Astrocyte (in vitro differentiated cells and primary cell): ENCODE measurements at regions not wholly inside any gene's neighbourhood (a gene's known extent, or its start where the extent isn't known, plus 50 kb on each side); places are given as distances from the start of the nearest gene placed in this dataset.

Experiments used
- DNase-seq: peaks from one replicate; pipeline ENCODE4 v3.0.0-alpha.2; 2010; ENCODE audit warnings: low read depth
- FAIRE-seq: peaks from 2 replicates; lab custom pipeline; 2011; peaks lifted over from hg19 to GRCh38; lab: Jason Lieb, UNC
- H2AFZ ChIP-seq: 2 replicates; pipeline ENCODE4 v1.6.0; 2012; ENCODE audit warnings: low read depth, low read length, inconsistent platforms
- H3K27ac ChIP-seq: 2 replicates; pipeline ENCODE4 v1.5.1; 2011; ENCODE audit warnings: low read depth, low read length, inconsistent platforms
- H3K27me3 ChIP-seq: 2 replicates; pipeline ENCODE4 v1.6.0; 2011; ENCODE audit warnings: low read length, inconsistent platforms; ENCODE audit not compliant: insufficient read depth
- H3K36me3 ChIP-seq: 2 replicates; pipeline ENCODE4 v1.5.1; 2011; ENCODE audit warnings: low read length, inconsistent platforms; ENCODE audit not compliant: insufficient read depth
- H3K4me1 ChIP-seq: 2 replicates; pipeline ENCODE4 v1.5.1; 2011; ENCODE audit warnings: low read length, inconsistent platforms; ENCODE audit not compliant: insufficient read depth
- H3K4me2 ChIP-seq: 2 replicates; pipeline ENCODE4 v1.6.0; 2012; ENCODE audit warnings: low read length, inconsistent platforms
- H3K4me3 ChIP-seq: 2 replicates; pipeline ENCODE4 v1.5.1; 2011; ENCODE audit warnings: low read depth, mild to moderate bottlenecking, low read length, inconsistent platforms; ENCODE audit not compliant: insufficient read depth
- H3K79me2 ChIP-seq: 2 replicates; pipeline ENCODE4 v1.6.0; 2012; ENCODE audit warnings: mild to moderate bottlenecking, low read length, inconsistent platforms; ENCODE audit not compliant: insufficient read depth
- H3K9ac ChIP-seq: 2 replicates; pipeline ENCODE4 v1.6.0; 2012; ENCODE audit warnings: mild to moderate bottlenecking, low read length, inconsistent platforms
- H3K9me3 ChIP-seq: 2 replicates; pipeline ENCODE4 v1.5.1; 2012; ENCODE audit warnings: low read depth, mild to moderate bottlenecking, low read length, inconsistent platforms; ENCODE audit not compliant: insufficient read depth
- H4K20me1 ChIP-seq: 2 replicates; pipeline ENCODE4 v1.6.0; 2012; ENCODE audit warnings: low read length, inconsistent platforms; ENCODE audit not compliant: insufficient read depth
- H3K27ac Mint-ChIP-seq: one replicate; pipeline ENCODE4 v1.8.0; 2021; ENCODE audit warnings: mild to moderate bottlenecking, mixed read lengths; ENCODE audit not compliant: unreplicated experiment
- H3K27me3 Mint-ChIP-seq: one replicate; pipeline ENCODE4 v1.8.0; 2021; ENCODE audit warnings: low read depth, mixed read lengths; ENCODE audit not compliant: unreplicated experiment
- H3K36me3 Mint-ChIP-seq: one replicate; pipeline ENCODE4 v1.8.0; 2021; ENCODE audit warnings: low read depth, mixed read lengths; ENCODE audit not compliant: unreplicated experiment
- H3K4me1 Mint-ChIP-seq: one replicate; pipeline ENCODE4 v1.8.0; 2021; ENCODE audit warnings: low read depth, mixed read lengths; ENCODE audit not compliant: unreplicated experiment
- H3K4me3 Mint-ChIP-seq: one replicate; pipeline ENCODE4 v1.8.0; 2021; ENCODE audit warnings: mild to moderate bottlenecking, moderate library complexity, mixed read lengths; ENCODE audit not compliant: unreplicated experiment
- H3K9me3 Mint-ChIP-seq: one replicate; pipeline ENCODE4 v1.8.0; 2021; ENCODE audit warnings: mild to moderate bottlenecking, mixed read lengths; ENCODE audit not compliant: unreplicated experiment
- EZH2 ChIP-seq: IDR thresholded peaks from 2 replicates; pipeline ENCODE4 v1.6.1; 2012; ENCODE audit warnings: mild to moderate bottlenecking, low read length, inconsistent platforms; ENCODE audit not compliant: insufficient read depth
- TF ChIP-seq, protein P1 (sequence below): IDR thresholded peaks from 2 replicates; pipeline ENCODE4 v1.5.1; 2011; ENCODE audit warnings: low read depth, mild to moderate bottlenecking, inconsistent platforms, low read length, moderate library complexity; ENCODE audit not compliant: insufficient read depth

DNA sequence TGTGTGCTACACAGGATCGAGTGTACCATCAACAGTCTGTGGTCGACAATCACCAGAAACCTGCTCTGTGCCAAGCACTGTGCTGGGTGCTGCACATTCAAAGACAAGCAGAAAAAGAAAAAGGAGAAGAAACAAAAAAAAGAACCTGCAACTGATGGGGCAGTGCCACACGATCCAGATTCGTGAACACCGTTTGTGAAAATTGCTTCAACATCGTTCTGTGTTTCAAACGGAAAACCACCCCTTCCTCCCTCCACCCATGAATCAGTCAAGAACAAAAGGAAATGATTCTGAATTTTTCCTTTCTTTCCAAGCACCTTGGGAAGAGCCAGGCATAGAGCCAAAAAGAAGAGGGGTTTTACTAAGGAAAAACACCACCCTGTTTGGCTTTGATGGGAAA is 129.2 kb upstream of the ARID1B start:
- Histone ChIP-seq H3K4me1 (peaks cover 4% of the 10 kb centered on the region), H3K36me3 (no peaks in the 10 kb centered on the region), H3K4me3 (no peak overlapping the region), H3K79me2 (no peaks in the 10 kb centered on the region), H3K9ac (no peak overlapping the region), H4K20me1 (no peaks in the 10 kb centered on the region), H2AFZ (no peak overlapping the region), H3K9me3 (no peaks in the 10 kb centered on the region), H3K27ac (no peak overlapping the region), H3K27me3 (no peaks in the 10 kb centered on the region), H3K4me2 (peak overlapping the region; percentile 50)
- H3K36me3 Mint-ChIP-seq: no peaks in the 10 kb centered on the region
- no peak overlapping the region for H3K4me3 Mint-ChIP-seq
- H3K9me3 Mint-ChIP-seq: no peaks in the 10 kb centered on the region
- no peaks in the 10 kb centered on the region for H3K4me1 Mint-ChIP-seq
- DNase-seq (no peak), FAIRE-seq (no peak)
- H3K27me3 Mint-ChIP-seq: peaks cover 4% of the 10 kb centered on the region
- TF ChIP-seq EZH2: no peak
- TF ChIP-seq, protein P1, sequence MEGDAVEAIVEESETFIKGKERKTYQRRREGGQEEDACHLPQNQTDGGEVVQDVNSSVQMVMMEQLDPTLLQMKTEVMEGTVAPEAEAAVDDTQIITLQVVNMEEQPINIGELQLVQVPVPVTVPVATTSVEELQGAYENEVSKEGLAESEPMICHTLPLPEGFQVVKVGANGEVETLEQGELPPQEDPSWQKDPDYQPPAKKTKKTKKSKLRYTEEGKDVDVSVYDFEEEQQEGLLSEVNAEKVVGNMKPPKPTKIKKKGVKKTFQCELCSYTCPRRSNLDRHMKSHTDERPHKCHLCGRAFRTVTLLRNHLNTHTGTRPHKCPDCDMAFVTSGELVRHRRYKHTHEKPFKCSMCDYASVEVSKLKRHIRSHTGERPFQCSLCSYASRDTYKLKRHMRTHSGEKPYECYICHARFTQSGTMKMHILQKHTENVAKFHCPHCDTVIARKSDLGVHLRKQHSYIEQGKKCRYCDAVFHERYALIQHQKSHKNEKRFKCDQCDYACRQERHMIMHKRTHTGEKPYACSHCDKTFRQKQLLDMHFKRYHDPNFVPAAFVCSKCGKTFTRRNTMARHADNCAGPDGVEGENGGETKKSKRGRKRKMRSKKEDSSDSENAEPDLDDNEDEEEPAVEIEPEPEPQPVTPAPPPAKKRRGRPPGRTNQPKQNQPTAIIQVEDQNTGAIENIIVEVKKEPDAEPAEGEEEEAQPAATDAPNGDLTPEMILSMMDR: no peak
- H3K27ac Mint-ChIP-seq: no peak overlapping the region

DNA sequence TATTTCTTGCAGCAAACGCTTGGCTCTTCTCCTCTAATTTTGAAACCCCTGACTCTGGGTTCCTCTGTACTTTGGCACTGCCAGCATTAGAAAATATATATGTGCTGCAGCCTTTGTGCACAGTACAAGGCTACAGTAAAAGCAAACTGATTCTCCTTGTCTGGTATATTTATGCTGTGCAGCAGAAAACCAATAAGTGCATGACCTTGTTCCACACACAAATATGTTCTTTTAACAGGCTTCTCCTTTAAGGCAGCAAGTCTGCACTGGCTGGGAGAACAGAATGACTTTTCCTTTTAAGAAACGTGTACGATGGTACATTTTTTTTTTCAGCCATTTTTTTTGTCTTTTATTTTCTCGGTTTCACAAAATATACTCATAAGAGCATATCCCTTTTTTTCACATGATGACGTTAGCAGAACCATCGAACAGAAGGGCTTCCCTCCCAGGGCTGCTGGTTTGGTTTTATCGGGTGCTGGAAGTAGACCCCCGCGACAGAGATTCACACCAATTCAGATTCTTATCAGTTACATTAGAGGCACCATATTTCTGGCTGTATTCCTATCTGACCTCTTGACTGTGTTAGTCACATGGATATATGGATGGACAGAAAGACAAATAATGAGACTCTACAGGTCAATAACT is 129.9 kb upstream of the ARID1B start:
- H3K9me3 ChIP-seq: no peaks in the 10 kb centered on the region
- no peak for DNase-seq
- H3K79me2 ChIP-seq: no peaks in the 10 kb centered on the region
- Mint-ChIP-seq H3K27me3 (peaks cover 4% of the 10 kb centered on the region), H3K36me3 (no peaks in the 10 kb centered on the region), H3K9me3 (no peaks in the 10 kb centered on the region), H3K4me3 (no peak overlapping the region), H3K4me1 (no peaks in the 10 kb centered on the region), H3K27ac (no peak overlapping the region)
- H3K27me3 ChIP-seq: no peaks in the 10 kb centered on the region
- H3K4me1 ChIP-seq: peaks cover under 1% of the 10 kb centered on the region
- no peak overlapping the region for H3K27ac ChIP-seq
- H3K4me2 ChIP-seq: no peak overlapping the region
- H2AFZ ChIP-seq: no peak overlapping the region
- no peak overlapping the region for H3K9ac ChIP-seq
- no peak for FAIRE-seq
- H3K4me3 ChIP-seq: no peak overlapping the region
- TF ChIP-seq EZH2: no peak
- TF ChIP-seq, protein P1: no peak
- H3K36me3 ChIP-seq: no peaks in the 10 kb centered on the region
- H4K20me1 ChIP-seq: no peaks in the 10 kb centered on the region

DNA sequence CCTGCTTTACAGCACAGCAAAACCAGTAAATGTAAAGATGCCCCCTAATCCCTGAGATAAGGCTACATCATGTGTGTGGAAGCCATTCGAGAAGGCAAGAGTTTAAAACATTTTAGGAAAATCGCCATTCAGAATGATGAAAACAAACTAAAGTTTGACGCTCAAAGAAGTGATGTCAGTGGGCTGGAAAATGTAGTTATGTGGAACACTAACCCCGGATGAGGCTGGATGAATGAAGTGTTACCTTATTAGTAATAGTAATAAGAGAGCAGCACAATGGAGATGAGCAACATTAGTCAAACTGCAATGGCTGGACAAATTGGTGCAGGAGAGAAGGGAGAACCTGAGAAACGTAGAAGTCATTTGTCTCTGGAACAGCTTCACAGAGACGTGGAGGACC is 130.7 kb upstream of the ARID1B start:
- Mint-ChIP-seq H3K4me1 (no peaks in the 10 kb centered on the region), H3K36me3 (no peaks in the 10 kb centered on the region), H3K9me3 (no peaks in the 10 kb centered on the region), H3K27ac (no peak overlapping the region), H3K4me3 (no peak overlapping the region), H3K27me3 (peaks cover 4% of the 10 kb centered on the region)
- no peaks in the 10 kb centered on the region for H3K9me3 ChIP-seq
- H3K4me2 ChIP-seq: no peak overlapping the region
- FAIRE-seq (no peak), DNase-seq (no peak)
- H4K20me1 ChIP-seq: no peaks in the 10 kb centered on the region
- no peaks in the 10 kb centered on the region for H3K4me1 ChIP-seq
- no peaks in the 10 kb centered on the region for H3K27me3 ChIP-seq
- no peak overlapping the region for H3K9ac ChIP-seq
- H2AFZ ChIP-seq: no peak overlapping the region
- no peaks in the 10 kb centered on the region for H3K36me3 ChIP-seq
- H3K4me3 ChIP-seq: no peak overlapping the region
- H3K79me2 ChIP-seq: no peaks in the 10 kb centered on the region
- no peak for TF ChIP-seq EZH2
- TF ChIP-seq, protein P1: no peak
- no peak overlapping the region for H3K27ac ChIP-seq
